Fibroblast of mammary gland (primary cell): ENCODE measurements at regions not wholly inside any gene's neighbourhood (a gene's known extent, or its start where the extent isn't known, plus 50 kb on each side); places are given as distances from the start of the nearest gene placed in this dataset.
A peak's percentile ranks its signal among the peaks of the same experiment; 100 is the strongest.

ENCODE experiments used
- DNase-seq: peaks from one replicate; pipeline ENCODE4 v3.0.0-alpha.2; 2010; ENCODE audit warnings: low read depth
- H3K4me3 ChIP-seq: 2 replicates; pipeline ENCODE4 v1.5.1; 2011; ENCODE audit warnings: low read depth, mild to moderate bottlenecking, low read length, moderate library complexity; ENCODE audit not compliant: control insufficient read depth
- CTCF ChIP-seq: conservative IDR thresholded peaks from 2 replicates; pipeline ENCODE4 v1.5.1; 2011; ENCODE audit warnings: low read depth, low read length, inconsistent platforms; ENCODE audit not compliant: control insufficient read depth, insufficient read depth

DNA sequence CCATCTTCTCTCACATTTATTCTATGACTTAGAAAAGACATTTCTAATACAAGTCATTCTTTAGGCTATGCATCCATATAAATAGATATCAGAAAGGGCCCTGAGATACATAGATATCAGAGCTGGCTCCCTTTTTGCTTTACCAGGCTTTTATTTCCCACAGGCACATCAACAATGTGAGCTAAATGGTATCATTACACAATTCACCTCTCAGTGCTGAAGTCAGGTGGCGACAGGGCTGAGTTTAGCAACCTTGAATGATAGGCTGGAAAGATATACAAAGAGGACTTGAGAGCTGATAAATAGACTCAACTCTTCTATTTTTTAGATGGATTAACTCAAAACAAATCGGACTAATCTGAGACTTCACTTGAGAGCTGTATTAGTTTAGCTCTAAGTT, 189.2 kb upstream of the COL1A2 start:
- no peak overlapping the region for H3K4me3 ChIP-seq
- TF ChIP-seq CTCF, result no peak
- DNase-seq, result peak; percentile 38

- H3K4me3 ChIP-seq, result no peak overlapping the region
- DNase-seq, result peak; percentile 77
- no peak for TF ChIP-seq CTCF
These were observed 188.4 kb upstream of the COL1A2 start for GRCh38 chr7:94206295-94206694.

DNA sequence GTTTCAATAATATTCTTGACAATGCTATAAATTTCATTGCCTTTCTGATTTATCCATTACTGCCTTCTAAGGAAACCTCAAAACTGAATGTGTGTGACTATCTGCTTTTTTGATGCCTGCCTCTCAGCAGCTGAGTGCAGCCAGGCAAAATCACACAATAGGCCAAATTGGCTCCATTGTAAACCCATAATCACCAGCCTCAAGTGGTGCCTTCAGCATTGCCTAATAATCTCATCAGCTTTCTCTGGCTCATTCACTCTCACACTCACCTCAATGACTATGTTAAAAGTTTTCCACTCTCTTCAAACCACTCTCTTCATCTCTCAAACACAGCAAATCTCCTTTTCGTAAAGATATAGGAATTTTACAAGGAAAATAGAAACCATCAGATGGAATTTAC, 182.5 kb upstream of the COL1A2 start:
- no peak for DNase-seq
- H3K4me3 ChIP-seq, result no peak overlapping the region
- no peak for TF ChIP-seq CTCF

DNA sequence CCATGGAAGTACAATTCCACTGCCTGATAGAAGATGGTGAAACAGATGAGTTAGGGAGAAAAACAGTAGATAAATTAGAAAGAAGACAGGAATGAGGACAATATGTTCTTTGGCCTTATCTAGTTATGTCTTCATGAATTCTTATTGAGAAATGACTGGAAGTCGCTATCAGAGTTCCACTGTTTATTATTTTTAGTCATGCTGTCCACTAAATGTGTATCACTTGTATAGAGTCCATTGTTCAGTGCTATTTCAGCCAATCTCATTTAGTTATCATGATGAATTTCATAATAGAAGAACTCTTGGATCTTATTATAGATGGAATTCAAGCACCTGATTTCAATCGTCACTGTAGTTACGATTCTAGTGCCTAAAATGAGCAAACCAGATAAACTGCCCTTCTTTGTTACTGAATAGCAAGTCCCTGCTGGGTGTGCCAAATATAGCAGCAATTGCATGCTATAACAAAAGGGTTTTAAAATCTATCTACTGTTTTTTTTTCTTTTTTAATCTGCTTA, 177.7 kb upstream of the COL1A2 start:
- no peak for DNase-seq
- H3K4me3 ChIP-seq, result no peak overlapping the region
- no peak for TF ChIP-seq CTCF

DNA sequence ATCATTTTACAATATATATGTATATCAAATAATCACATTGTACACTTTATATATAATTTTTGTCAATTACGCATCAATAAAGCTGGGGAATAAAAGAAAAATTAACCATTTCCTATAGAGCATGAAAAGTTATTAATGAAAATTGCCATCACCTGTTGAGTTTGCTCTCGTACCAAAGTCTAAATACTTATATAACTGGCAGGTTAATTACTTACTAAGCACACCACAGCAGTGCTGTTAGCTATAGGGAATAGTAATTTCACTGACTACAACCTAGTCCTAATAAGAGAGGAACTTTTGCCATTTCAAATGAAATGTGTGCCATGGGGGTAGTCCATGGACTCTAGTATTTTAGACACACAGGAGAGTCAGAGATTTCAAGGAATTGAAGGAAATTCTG, 176.9 kb upstream of the COL1A2 start:
- H3K4me3 ChIP-seq, result no peak overlapping the region
- no peak for DNase-seq
- no peak for TF ChIP-seq CTCF

GRCh38 chr7:94222516-94222915, 172.2 kb upstream of the COL1A2 start:
- no peak for TF ChIP-seq CTCF
- no peak overlapping the region for H3K4me3 ChIP-seq
- peak; percentile 26 for DNase-seq

DNA sequence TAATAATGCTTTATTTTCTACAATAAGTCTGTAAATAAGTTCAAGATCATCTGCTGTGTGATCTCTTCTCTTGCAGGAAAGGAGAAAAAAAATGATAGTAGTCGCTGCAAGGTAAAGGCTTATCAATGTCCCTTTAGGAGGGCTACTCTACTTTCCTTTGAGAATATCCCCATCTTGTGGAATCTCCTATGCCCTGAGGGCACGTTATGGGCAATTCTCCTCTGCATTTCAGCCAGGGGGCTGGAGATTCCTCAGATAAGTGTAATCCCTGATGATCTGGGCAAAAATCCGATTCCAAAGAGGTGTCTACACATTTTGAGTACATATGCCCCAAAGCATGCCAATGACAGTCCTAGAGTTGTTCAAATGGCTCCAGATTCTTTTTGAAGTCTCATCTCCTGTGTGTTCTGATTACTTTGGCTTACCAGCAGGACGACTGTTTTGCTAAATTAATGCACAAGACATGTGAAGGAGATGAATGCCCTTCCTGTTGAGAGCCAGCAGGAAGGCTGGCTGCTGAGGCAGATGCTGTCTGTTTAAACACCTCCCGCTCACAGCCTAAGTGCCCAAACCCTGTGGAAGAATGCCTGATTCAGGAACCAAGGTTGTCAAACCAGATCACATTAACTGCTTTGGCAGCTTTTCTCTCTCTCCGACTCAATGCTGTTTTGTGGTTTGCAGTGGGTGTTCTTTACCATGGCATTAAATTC, 171.2 kb upstream of the COL1A2 start:
- peak; percentile 71 for DNase-seq
- no peak overlapping the region for H3K4me3 ChIP-seq
- TF ChIP-seq CTCF, result peak; percentile 82
